ENCODE measurements at regions not wholly inside any gene's neighbourhood (a gene's known extent, or its start where the extent isn't known, plus 50 kb on each side); places are given as distances from the start of the nearest gene placed in this dataset.

DNA sequence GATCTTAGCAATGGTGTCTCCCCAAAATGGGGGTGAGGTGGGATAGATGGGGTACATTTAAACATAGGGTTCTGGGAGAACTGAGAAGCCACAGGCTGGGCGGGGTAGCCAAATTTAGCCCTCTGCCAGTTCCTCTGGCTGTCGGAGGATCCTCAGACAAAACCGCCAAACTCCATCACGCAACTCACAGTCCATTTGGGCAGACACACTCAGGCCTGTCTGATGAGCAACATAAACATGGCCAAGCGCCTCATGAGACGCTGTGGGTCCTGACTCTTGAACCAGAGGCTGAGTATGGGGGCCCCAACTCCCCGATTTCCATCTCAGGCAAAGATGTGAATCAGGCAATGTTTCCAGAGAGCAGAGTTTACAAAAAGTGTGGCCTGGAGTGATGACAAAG lies 162.3 kb downstream of the FGF18 start:
- no peak overlapping the region for H3K4me3 Mint-ChIP-seq
- DNase-seq, result no peak
- no peak overlapping the region for H3K27ac Mint-ChIP-seq
- H3K36me3 Mint-ChIP-seq, result no peaks in the 10 kb centered on the region
- no peaks in the 10 kb centered on the region for H3K9me3 Mint-ChIP-seq
- H3K27me3 Mint-ChIP-seq, result peaks cover 3% of the 10 kb centered on the region
- H3K4me1 Mint-ChIP-seq, result no peaks in the 10 kb centered on the region

DNA sequence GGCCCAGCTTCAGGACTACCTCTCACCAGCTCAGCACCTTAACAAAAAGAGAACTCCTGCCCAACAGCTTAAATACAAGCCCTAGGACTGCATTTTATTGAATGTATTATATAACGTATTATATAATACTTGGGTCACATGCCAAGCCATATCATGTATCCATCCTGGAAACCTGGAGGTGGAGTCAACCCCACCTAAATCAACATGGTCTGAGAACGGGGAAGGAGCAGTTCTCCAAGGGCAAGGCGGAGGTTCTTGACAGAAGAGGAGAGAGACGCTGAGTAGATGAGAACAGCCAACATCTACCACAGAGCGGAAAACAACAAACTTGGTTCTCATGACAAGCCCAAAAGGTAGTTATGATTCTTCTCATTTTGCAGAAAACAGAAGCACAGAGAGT lies 163.4 kb downstream of the FGF18 start:
- Mint-ChIP-seq H3K36me3 (no peaks in the 10 kb centered on the region), H3K27me3 (peaks cover 3% of the 10 kb centered on the region), H3K4me3 (no peak overlapping the region), H3K27ac (no peak overlapping the region), H3K9me3 (no peaks in the 10 kb centered on the region), H3K4me1 (no peaks in the 10 kb centered on the region)
- no peak for DNase-seq

DNA sequence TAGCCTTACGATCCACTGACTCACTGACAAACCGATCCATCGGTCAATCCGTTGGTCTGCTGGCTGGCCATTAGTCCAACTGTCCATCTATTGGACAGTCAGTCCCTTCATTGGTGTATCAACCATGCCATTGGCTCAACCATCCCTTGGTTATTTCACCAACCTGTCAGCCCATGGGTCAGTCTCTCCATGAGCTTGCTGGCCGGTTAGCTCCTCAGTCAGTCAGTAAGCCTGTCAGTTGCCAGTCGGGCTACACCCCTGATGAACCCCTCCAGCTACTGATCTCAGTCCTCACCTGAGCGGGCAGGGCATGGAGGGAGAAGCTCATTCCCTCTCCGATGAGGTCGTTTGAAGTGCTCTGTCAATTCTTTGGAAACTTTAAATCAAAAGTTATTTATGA lies 166.5 kb downstream of the FGF18 start:
- no peaks in the 10 kb centered on the region for H3K4me1 Mint-ChIP-seq
- H3K9me3 Mint-ChIP-seq, result no peaks in the 10 kb centered on the region
- H3K4me3 Mint-ChIP-seq, result no peak overlapping the region
- no peaks in the 10 kb centered on the region for H3K36me3 Mint-ChIP-seq
- no peak for DNase-seq
- no peak overlapping the region for H3K27ac Mint-ChIP-seq
- H3K27me3 Mint-ChIP-seq, result peaks cover 7% of the 10 kb centered on the region

- H3K4me3 Mint-ChIP-seq, result no peak overlapping the region
- H3K27me3 Mint-ChIP-seq, result peaks cover 8% of the 10 kb centered on the region
Observed at GRCh38 chr5:171586436-171586835, 167.0 kb downstream of the FGF18 start.

GRCh38 chr5:171588046-171588445 lies 168.6 kb downstream of the FGF18 start:
- Mint-ChIP-seq H3K4me1 (no peaks in the 10 kb centered on the region), H3K9me3 (no peaks in the 10 kb centered on the region), H3K27me3 (peaks cover 11% of the 10 kb centered on the region), H3K4me3 (no peak overlapping the region), H3K27ac (no peak overlapping the region), H3K36me3 (no peaks in the 10 kb centered on the region)
- no peak for DNase-seq

More at GRCh38 chr5:171586436-171586835, 167.0 kb downstream of the FGF18 start:
- Mint-ChIP-seq H3K36me3 (no peaks in the 10 kb centered on the region), H3K27ac (no peak overlapping the region), H3K9me3 (no peaks in the 10 kb centered on the region), H3K4me1 (no peaks in the 10 kb centered on the region)
- DNase-seq, result no peak

- H3K9me3 Mint-ChIP-seq, result no peaks in the 10 kb centered on the region
- no peak for DNase-seq
- H3K27ac Mint-ChIP-seq, result no peak overlapping the region
- no peaks in the 10 kb centered on the region for H3K36me3 Mint-ChIP-seq
- no peaks in the 10 kb centered on the region for H3K4me1 Mint-ChIP-seq
- H3K4me3 Mint-ChIP-seq, result no peak overlapping the region
- H3K27me3 Mint-ChIP-seq, result peaks cover 16% of the 10 kb centered on the region
Observed at GRCh38 chr5:171588790-171589189, 169.3 kb downstream of the FGF18 start.

DNA sequence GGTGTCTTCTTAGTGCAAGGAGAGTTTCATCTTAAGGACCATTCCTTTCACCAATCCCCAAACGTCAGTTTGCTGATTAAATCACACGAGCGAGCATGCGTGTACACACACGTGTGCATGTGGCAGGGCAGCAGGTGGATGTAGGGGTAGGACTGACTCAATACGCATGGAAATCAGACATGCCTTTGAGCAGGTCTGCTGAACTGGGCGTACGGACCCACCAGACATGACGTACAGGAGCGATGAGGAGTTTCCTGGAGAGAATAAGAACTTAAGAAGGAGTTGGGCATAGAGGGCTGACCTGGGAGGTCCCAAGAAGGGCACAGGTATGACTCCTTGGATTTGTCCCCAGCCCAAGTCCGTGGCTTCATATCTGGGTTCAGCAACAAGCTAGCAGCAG lies 170.0 kb downstream of the FGF18 start:
- H3K27ac Mint-ChIP-seq, result no peak overlapping the region
- DNase-seq, result no peak
- no peaks in the 10 kb centered on the region for H3K4me1 Mint-ChIP-seq
- no peaks in the 10 kb centered on the region for H3K36me3 Mint-ChIP-seq
- peaks cover 16% of the 10 kb centered on the region for H3K27me3 Mint-ChIP-seq
- H3K4me3 Mint-ChIP-seq, result no peak overlapping the region
- no peaks in the 10 kb centered on the region for H3K9me3 Mint-ChIP-seq

GRCh38 chr5:171592076-171592475 lies 172.6 kb downstream of the FGF18 start:
- Mint-ChIP-seq H3K36me3 (no peaks in the 10 kb centered on the region), H3K4me1 (peaks cover 4% of the 10 kb centered on the region), H3K27ac (no peak overlapping the region), H3K4me3 (no peak overlapping the region), H3K9me3 (peaks cover 2% of the 10 kb centered on the region), H3K27me3 (peaks cover 20% of the 10 kb centered on the region)
- no peak for DNase-seq

- no peak for DNase-seq
- peaks cover 18% of the 10 kb centered on the region for H3K27me3 Mint-ChIP-seq
- peaks cover 4% of the 10 kb centered on the region for H3K4me1 Mint-ChIP-seq
- H3K4me3 Mint-ChIP-seq, result no peak overlapping the region
- no peak overlapping the region for H3K27ac Mint-ChIP-seq
- H3K36me3 Mint-ChIP-seq, result no peaks in the 10 kb centered on the region
- peaks cover 2% of the 10 kb centered on the region for H3K9me3 Mint-ChIP-seq
Observed at GRCh38 chr5:171592736-171593135, 173.3 kb downstream of the FGF18 start.

DNA sequence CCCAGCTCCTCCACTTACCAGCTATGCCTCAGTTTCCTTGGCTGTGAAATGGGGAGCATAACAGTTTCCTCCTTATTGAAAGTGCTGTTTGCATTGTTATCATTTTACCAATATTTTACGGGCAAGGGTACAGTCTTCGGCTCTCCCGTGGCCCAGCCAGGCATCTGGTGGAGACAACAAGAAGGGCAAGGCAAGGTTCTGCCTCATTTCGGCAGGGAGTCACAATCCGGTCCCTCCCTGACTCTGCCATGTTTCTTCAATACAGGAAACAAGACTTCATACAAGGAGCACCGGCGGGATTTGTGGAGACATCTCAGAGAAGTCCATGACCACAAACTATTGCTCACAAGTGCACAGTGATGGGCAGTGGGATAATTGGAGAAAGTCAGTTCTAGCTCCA lies 174.0 kb downstream of the FGF18 start:
- H3K27ac Mint-ChIP-seq, result no peak overlapping the region
- H3K4me3 Mint-ChIP-seq, result no peak overlapping the region
- H3K4me1 Mint-ChIP-seq, result peaks cover 4% of the 10 kb centered on the region
- H3K27me3 Mint-ChIP-seq, result peaks cover 19% of the 10 kb centered on the region
- H3K9me3 Mint-ChIP-seq, result peaks cover 2% of the 10 kb centered on the region
- H3K36me3 Mint-ChIP-seq, result no peaks in the 10 kb centered on the region
- DNase-seq, result no peak

DNA sequence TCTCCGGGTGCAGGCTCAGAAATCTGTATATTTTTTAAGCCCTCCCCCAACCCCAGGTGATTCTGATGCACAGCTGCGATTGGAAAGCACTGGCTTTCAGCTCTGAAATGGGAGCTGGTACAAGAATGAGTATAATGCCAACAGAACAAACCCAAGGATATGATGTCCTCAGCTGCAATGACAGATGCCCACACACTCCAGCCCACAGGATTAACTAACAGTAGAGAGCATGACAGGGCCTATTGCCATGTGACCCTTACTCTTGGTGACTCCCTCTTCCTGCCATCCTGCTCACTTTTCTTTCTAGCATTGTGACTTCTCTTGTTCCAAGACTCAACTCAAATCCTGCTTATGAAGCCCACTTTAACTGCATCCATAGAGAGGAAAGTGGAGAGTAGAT lies 174.5 kb downstream of the FGF18 start:
- DNase-seq, result no peak
- H3K27ac Mint-ChIP-seq, result no peak overlapping the region
- H3K36me3 Mint-ChIP-seq, result no peaks in the 10 kb centered on the region
- H3K4me3 Mint-ChIP-seq, result no peak overlapping the region
- peaks cover 2% of the 10 kb centered on the region for H3K9me3 Mint-ChIP-seq
- H3K27me3 Mint-ChIP-seq, result peaks cover 20% of the 10 kb centered on the region
- peaks cover 4% of the 10 kb centered on the region for H3K4me1 Mint-ChIP-seq

- no peak overlapping the region for H3K27ac Mint-ChIP-seq
- H3K27me3 Mint-ChIP-seq, result peaks cover 20% of the 10 kb centered on the region
- H3K4me1 Mint-ChIP-seq, result peaks cover 7% of the 10 kb centered on the region
- peaks cover 2% of the 10 kb centered on the region for H3K9me3 Mint-ChIP-seq
- H3K4me3 Mint-ChIP-seq, result no peak overlapping the region
- no peak for DNase-seq
- H3K36me3 Mint-ChIP-seq, result no peaks in the 10 kb centered on the region
Observed at GRCh38 chr5:171595401-171595800, 176.0 kb downstream of the FGF18 start.

DNA sequence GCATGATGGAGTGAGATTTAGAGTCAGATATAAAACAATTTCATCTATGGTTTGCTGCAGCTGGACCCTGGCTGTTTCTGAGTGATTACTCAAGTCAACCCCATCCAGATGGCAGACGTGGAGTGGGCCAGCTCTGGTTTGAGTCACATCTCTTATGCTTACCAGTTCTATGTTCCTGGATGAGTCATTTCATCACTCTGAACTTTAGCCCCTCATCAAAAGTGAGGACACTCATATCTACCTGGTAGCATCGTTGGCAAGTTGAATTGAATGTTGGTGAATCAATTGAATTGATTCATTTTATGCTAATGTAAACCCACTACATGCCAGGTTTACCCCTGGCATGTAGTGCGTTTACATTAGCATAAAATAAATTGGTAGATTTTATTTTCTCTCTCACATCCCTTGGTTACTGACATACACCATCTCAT lies 176.4 kb downstream of the FGF18 start:
- Mint-ChIP-seq H3K27me3 (peaks cover 18% of the 10 kb centered on the region), H3K4me1 (peaks cover 12% of the 10 kb centered on the region), H3K4me3 (no peak overlapping the region), H3K27ac (no peak overlapping the region), H3K9me3 (peaks cover 2% of the 10 kb centered on the region), H3K36me3 (no peaks in the 10 kb centered on the region)
- peak; percentile 18 for DNase-seq

GRCh38 chr5:171596391-171596878 lies 177.0 kb downstream of the FGF18 start:
- H3K36me3 Mint-ChIP-seq, result no peaks in the 10 kb centered on the region
- H3K27ac Mint-ChIP-seq, result no peak overlapping the region
- DNase-seq, result no peak
- H3K4me3 Mint-ChIP-seq, result no peak overlapping the region
- H3K4me1 Mint-ChIP-seq, result peaks cover 17% of the 10 kb centered on the region
- peaks cover 2% of the 10 kb centered on the region for H3K9me3 Mint-ChIP-seq
- peaks cover 15% of the 10 kb centered on the region for H3K27me3 Mint-ChIP-seq

GRCh38 chr5:171597946-171598640 lies 178.6 kb downstream of the FGF18 start:
- Mint-ChIP-seq H3K4me3 (no peak overlapping the region), H3K9me3 (peaks cover 2% of the 10 kb centered on the region), H3K36me3 (no peaks in the 10 kb centered on the region), H3K27ac (no peak overlapping the region), H3K27me3 (peaks cover 12% of the 10 kb centered on the region), H3K4me1 (peaks cover 18% of the 10 kb centered on the region)
- no peak for DNase-seq

DNA sequence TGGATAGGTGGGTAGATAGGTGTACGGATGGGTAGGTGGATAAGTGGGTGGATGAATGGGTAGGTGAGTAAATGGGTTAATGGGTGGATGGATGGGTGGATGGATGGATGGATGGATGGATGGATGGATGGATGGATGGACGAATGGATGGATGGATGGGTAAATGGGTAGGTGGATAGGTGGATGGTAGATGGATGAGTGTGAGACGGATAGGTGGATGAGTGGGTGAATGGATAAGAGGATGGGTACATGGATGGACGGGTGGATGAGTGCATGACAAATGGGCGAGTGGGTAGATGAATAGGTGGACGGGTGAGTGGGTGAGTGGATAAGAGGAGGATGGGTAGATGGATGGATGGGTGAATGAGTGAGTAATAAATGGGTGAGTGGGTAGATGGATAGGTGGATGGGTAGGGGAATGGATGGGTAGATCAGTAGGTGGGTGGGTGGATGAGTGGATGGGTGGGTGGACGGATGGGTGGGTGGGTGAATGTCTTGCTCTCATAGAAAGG lies 179.2 kb downstream of the FGF18 start:
- DNase-seq, result no peak
- no peak overlapping the region for H3K4me3 Mint-ChIP-seq
- H3K27ac Mint-ChIP-seq, result no peak overlapping the region
- peaks cover 18% of the 10 kb centered on the region for H3K4me1 Mint-ChIP-seq
- H3K36me3 Mint-ChIP-seq, result no peaks in the 10 kb centered on the region
- peaks cover 2% of the 10 kb centered on the region for H3K9me3 Mint-ChIP-seq
- H3K27me3 Mint-ChIP-seq, result peaks cover 7% of the 10 kb centered on the region
